GM18861 (cell line): ENCODE measurements at regions not wholly inside any gene's neighbourhood (a gene's known extent, or its start where the extent isn't known, plus 50 kb on each side); places are given as distances from the start of the nearest gene placed in this dataset.
A peak's percentile ranks its signal among the peaks of the same experiment; 100 is the strongest.
"Not testable (repeated sequence)": the region's sequence is repeated elsewhere in the genome, so short reads cannot be mapped to it uniquely, and the experiment has no call there.

Experiments
- ATAC-seq: cut with Tn5 transposase; IDR thresholded peaks from one replicate; pipeline ENCODE4 v1.9.1; 2021; ENCODE audit not compliant: unreplicated experiment

- ATAC-seq: peak; percentile 100
These were observed 373.3 kb upstream of the SEMA6A start for GRCh38 chr5:116947691-116948528.

GRCh38 chr5:116945613-116946382 is 371.2 kb upstream of the SEMA6A start:
- ATAC-seq: not testable (repeated sequence)

- ATAC-seq: no peak
These were observed 369.6 kb upstream of the SEMA6A start for GRCh38 chr5:116944183-116944582.

GRCh38 chr5:116942622-116943021 is 368.0 kb upstream of the SEMA6A start:
- no peak for ATAC-seq

GRCh38 chr5:116939641-116940040 is 365.0 kb upstream of the SEMA6A start:
- no peak for ATAC-seq

- peak; percentile 51 for ATAC-seq
These were observed 363.9 kb upstream of the SEMA6A start for GRCh38 chr5:116938488-116938887.

- ATAC-seq: no peak
These were observed 361.0 kb upstream of the SEMA6A start for GRCh38 chr5:116935561-116936162.

GRCh38 chr5:116930616-116931015 is 356.0 kb upstream of the SEMA6A start:
- no peak for ATAC-seq

- ATAC-seq: no peak
These were observed 348.7 kb upstream of the SEMA6A start for GRCh38 chr5:116923344-116923743.

- peak; percentile 50 for ATAC-seq
These were observed 347.9 kb upstream of the SEMA6A start for GRCh38 chr5:116922532-116922931.

GRCh38 chr5:116914869-116915504 is 340.4 kb upstream of the SEMA6A start:
- ATAC-seq: no peak

GRCh38 chr5:116912221-116912620 is 337.6 kb upstream of the SEMA6A start:
- ATAC-seq: no peak

- ATAC-seq: no peak
These were observed 336.5 kb upstream of the SEMA6A start for GRCh38 chr5:116911074-116911473.

- ATAC-seq: no peak
These were observed 333.9 kb upstream of the SEMA6A start for GRCh38 chr5:116908537-116908936.

- ATAC-seq: peak; percentile 38
These were observed 331.3 kb upstream of the SEMA6A start for GRCh38 chr5:116905885-116906284.

- ATAC-seq: no peak
These were observed 326.2 kb upstream of the SEMA6A start for GRCh38 chr5:116900793-116901192.

- peak; percentile 89 for ATAC-seq
These were observed 324.3 kb upstream of the SEMA6A start for GRCh38 chr5:116898917-116899316.

GRCh38 chr5:116897291-116897690 is 322.7 kb upstream of the SEMA6A start:
- no peak for ATAC-seq

- no peak for ATAC-seq
These were observed 321.4 kb upstream of the SEMA6A start for GRCh38 chr5:116896001-116896400.

GRCh38 chr5:116892993-116893392 is 318.4 kb upstream of the SEMA6A start:
- ATAC-seq: no peak

GRCh38 chr5:116887104-116887503 is 312.5 kb upstream of the SEMA6A start:
- no peak for ATAC-seq
